WTC11 (cell line): ENCODE measurements at regions not wholly inside any gene's neighbourhood (a gene's known extent, or its start where the extent isn't known, plus 50 kb on each side); places are given as distances from the start of the nearest gene placed in this dataset.

Source experiments
- ATAC-seq: fragments of 200-7000 bp; cut with Tn5 transposase; 2 replicates; pipeline ENCODE4 v1.10.0; 2021; ENCODE audit warnings: mild to moderate bottlenecking, moderate library complexity
- CTCF ChIA-PET: fragments of 300-600 bp; sonication (Branson Sonifier 250); formaldehyde crosslinking; loops from one replicate; lab custom pipeline; 2021; ENCODE audit warnings: antibody characterized with exemption; lab: Charles Lee
- POLR2A ChIA-PET: fragments of 350-600 bp; sonication (Branson Sonifier 250); formaldehyde crosslinking; loops from one replicate; lab custom pipeline; 2021; ENCODE audit warnings: antibody characterized with exemption; lab: Charles Lee
- DNase-seq: peaks from one replicate; pipeline ENCODE4 v3.0.0; 2021; ENCODE audit warnings: low spot score
- H3K27ac Mint-ChIP-seq: 2 replicates; pipeline ENCODE4 v1.8.0; 2021; ENCODE audit warnings: mixed read lengths
- H3K27me3 Mint-ChIP-seq: 2 replicates; pipeline ENCODE4 v1.8.0; 2021; ENCODE audit warnings: low read depth, mild to moderate bottlenecking, moderate library complexity, mixed read lengths
- H3K36me3 Mint-ChIP-seq: 2 replicates; pipeline ENCODE4 v1.8.0; 2021; ENCODE audit warnings: mixed read lengths
- H3K4me1 Mint-ChIP-seq: 2 replicates; pipeline ENCODE4 v1.8.0; 2022; ENCODE audit warnings: mixed read lengths
- H3K4me3 Mint-ChIP-seq: 2 replicates; pipeline ENCODE4 v1.8.0; 2021; ENCODE audit warnings: mild to moderate bottlenecking, moderate library complexity, mixed read lengths
- H3K9me3 Mint-ChIP-seq: 2 replicates; pipeline ENCODE4 v1.8.0; 2021; ENCODE audit warnings: mixed read lengths
- ARID4B ChIP-seq: sonication (generic); formaldehyde crosslinking; IDR thresholded peaks from 2 replicates; pipeline ENCODE4 v1.8.0; 2023; ENCODE audit warnings: missing genetic modification reagents, mild to moderate bottlenecking, borderline replicate concordance
- CDX4 ChIP-seq: fragments of 250-450 bp; sonication (Bioruptor Pico); IDR thresholded peaks from 2 replicates; pipeline ENCODE4 v1.9.0; 2021; ENCODE audit warnings: moderate library complexity, mild to moderate bottlenecking, inconsistent platforms, borderline replicate concordance
- ERG ChIP-seq: fragments of 250-450 bp; sonication (Bioruptor Pico); IDR thresholded peaks from 2 replicates; pipeline ENCODE4 v1.8.0; 2021; ENCODE audit warnings: mild to moderate bottlenecking
- FOXP1 ChIP-seq: sonication (generic); formaldehyde crosslinking; IDR thresholded peaks from 2 replicates; pipeline ENCODE4 v1.8.0; 2022; ENCODE audit warnings: missing genetic modification reagents, mild to moderate bottlenecking, moderate library complexity, borderline replicate concordance
- FOXP4 ChIP-seq: sonication (generic); formaldehyde crosslinking; IDR thresholded peaks from 2 replicates; pipeline ENCODE4 v1.8.0; 2022; ENCODE audit warnings: mild to moderate bottlenecking, missing genetic modification reagents
- GTF2I ChIP-seq: fragments of 250-450 bp; sonication (Bioruptor Pico); conservative IDR thresholded peaks from 2 replicates; pipeline ENCODE4 v1.4.0; 2021; ENCODE audit warnings: mild to moderate bottlenecking
- IRF2 ChIP-seq: sonication (generic); formaldehyde crosslinking; IDR thresholded peaks from 2 replicates; pipeline ENCODE4 v1.8.0; 2022; ENCODE audit warnings: low read depth, missing genetic modification reagents, borderline replicate concordance
- JAZF1 ChIP-seq: fragments of 250-450 bp; sonication (Bioruptor Pico); IDR thresholded peaks from 2 replicates; pipeline ENCODE4 v1.9.0; 2021; ENCODE audit warnings: moderate library complexity, mild to moderate bottlenecking, inconsistent platforms
- KAT7 ChIP-seq: sonication (generic); formaldehyde crosslinking; IDR thresholded peaks from 2 replicates; pipeline ENCODE4 v1.8.1; 2023; ENCODE audit warnings: missing genetic modification reagents, mild to moderate bottlenecking, borderline replicate concordance
- MLX ChIP-seq: sonication (generic); formaldehyde crosslinking; IDR thresholded peaks from 2 replicates; pipeline ENCODE4 v1.8.1; 2023; ENCODE audit warnings: mild to moderate bottlenecking, missing genetic modification reagents, moderate library complexity
- MXD4 ChIP-seq: fragments of 250-450 bp; sonication (Bioruptor Pico); IDR thresholded peaks from 2 replicates; pipeline ENCODE4 v1.8.0; 2021; ENCODE audit warnings: mild to moderate bottlenecking, moderate library complexity, borderline replicate concordance
- MYBL2 ChIP-seq: sonication (generic); formaldehyde crosslinking; IDR thresholded peaks from 2 replicates; pipeline ENCODE4 v1.8.1; 2023; ENCODE audit warnings: mild to moderate bottlenecking, moderate library complexity, missing genetic modification reagents
- NFYB ChIP-seq: sonication (generic); formaldehyde crosslinking; conservative IDR thresholded peaks from 2 replicates; pipeline ENCODE4 v1.8.0; 2022; ENCODE audit warnings: low read depth, missing genetic modification reagents
- TEAD1 ChIP-seq: sonication (generic); formaldehyde crosslinking; IDR thresholded peaks from 2 replicates; pipeline ENCODE4 v1.8.0; 2022; ENCODE audit warnings: mild to moderate bottlenecking, missing genetic modification reagents
- USF1 ChIP-seq: sonication (generic); formaldehyde crosslinking; IDR thresholded peaks from 2 replicates; pipeline ENCODE4 v1.8.0; 2022; ENCODE audit warnings: mild to moderate bottlenecking, missing genetic modification reagents
- USF2 ChIP-seq: sonication (generic); formaldehyde crosslinking; IDR thresholded peaks from 2 replicates; pipeline ENCODE4 v1.8.1; 2023; ENCODE audit warnings: mild to moderate bottlenecking, missing genetic modification reagents, moderate library complexity
- ZBTB43 ChIP-seq: sonication (generic); formaldehyde crosslinking; IDR thresholded peaks from 2 replicates; pipeline ENCODE4 v1.8.1; 2023; ENCODE audit warnings: mild to moderate bottlenecking, missing genetic modification reagents
- ZNF396 ChIP-seq: fragments of 250-450 bp; sonication (Bioruptor Pico); IDR thresholded peaks from 2 replicates; pipeline ENCODE4 v1.8.0; 2021; ENCODE audit warnings: mild to moderate bottlenecking, moderate library complexity, borderline replicate concordance

GRCh38 chr1:217115404-217116380 lies 392.5 kb upstream of the ESRRG start:
- POLR2A ChIA-PET = no interaction called here
- H3K36me3 Mint-ChIP-seq = no peaks in the 10 kb centered on the region
- no peak overlapping the region for H3K27ac Mint-ChIP-seq
- no peak for ATAC-seq
- H3K4me3 Mint-ChIP-seq = no peak overlapping the region
- H3K4me1 Mint-ChIP-seq = peaks cover 6% of the 10 kb centered on the region
- CTCF ChIA-PET = interaction anchor here (1.0 kb wide), 1 partner anchor 447 kb away, joined by 3 read pairs; no protein-coding TSS in a partner anchor
- H3K9me3 Mint-ChIP-seq = no peaks in the 10 kb centered on the region; the same call in 1 of the 2 replicates
- H3K27me3 Mint-ChIP-seq = no peaks in the 10 kb centered on the region; the same call in 1 of the 2 replicates
- TF ChIP-seq ZBTB43 (CRISPR knock-in tag) = no peak
- no peak for TF ChIP-seq MYBL2 (CRISPR knock-in tag)
- no peak for TF ChIP-seq ERG (CRISPR knock-in tag)
- TF ChIP-seq ZNF396 (CRISPR knock-in tag) = no peak
- no peak for TF ChIP-seq MLX
- no peak for TF ChIP-seq TEAD1 (CRISPR knock-in tag)
- TF ChIP-seq USF2 (CRISPR knock-in tag) = no peak
- no peak for DNase-seq

GRCh38 chr1:217109928-217110327 lies 386.7 kb upstream of the ESRRG start:
- H3K27ac Mint-ChIP-seq = no peak overlapping the region
- CTCF ChIA-PET = no interaction called here
- POLR2A ChIA-PET = no interaction called here

More at GRCh38 chr1:217109928-217110327, 386.7 kb upstream of the ESRRG start:
- H3K36me3 Mint-ChIP-seq = no peaks in the 10 kb centered on the region
- ATAC-seq = no peak
- TF ChIP-seq FOXP4 (no peak), ARID4B (CRISPR knock-in tag) (no peak), IRF2 (CRISPR knock-in tag) (no peak), NFYB (no peak), ZBTB43 (CRISPR knock-in tag) (no peak), FOXP1 (CRISPR knock-in tag) (no peak), JAZF1 (CRISPR knock-in tag) (no peak), KAT7 (no peak), USF1 (no peak), GTF2I (CRISPR knock-in tag) (no peak), MXD4 (CRISPR knock-in tag) (no peak), CDX4 (CRISPR knock-in tag) (no peak)
- DNase-seq = no peak
- no peak overlapping the region for H3K4me3 Mint-ChIP-seq
- H3K4me1 Mint-ChIP-seq = no peaks in the 10 kb centered on the region; the same call in 1 of the 2 replicates
- no peaks in the 10 kb centered on the region; the same call in 1 of the 2 replicates for H3K27me3 Mint-ChIP-seq
- no peaks in the 10 kb centered on the region; the same call in 1 of the 2 replicates for H3K9me3 Mint-ChIP-seq
